ENCODE measurements at regions not wholly inside any gene's neighbourhood (a gene's known extent, or its start where the extent isn't known, plus 50 kb on each side); places are given as distances from the start of the nearest gene placed in this dataset.

- no peak for TF ChIP-seq ZBTB11 (CRISPR knock-in tag; IDR thresholded peaks at IDR 0.05)
- no peak for TF ChIP-seq SLC30A9 (CRISPR knock-in tag; IDR thresholded peaks at IDR 0.05)
- TF ChIP-seq ZBTB49 (CRISPR knock-in tag; IDR thresholded peaks at IDR 0.05; ENCODE audit: borderline replicate concordance): no peak
- TF ChIP-seq ATF7 (IDR thresholded peaks at IDR 0.05): no peak
- no peak for TF ChIP-seq VEZF1 (CRISPR knock-in tag; IDR thresholded peaks at IDR 0.05)
- TF ChIP-seq CREB5 (CRISPR knock-in tag; IDR thresholded peaks at IDR 0.05): no peak
- TF ChIP-seq MBD2 (IDR thresholded peaks at IDR 0.05; ENCODE audit: borderline replicate concordance, low read depth): no peak
- TF ChIP-seq CBFA2T3 (IDR thresholded peaks at IDR 0.05): no peak
- no peak for TF ChIP-seq TRIM25 (IDR thresholded peaks at IDR 0.05; ENCODE audit: borderline replicate concordance)
- TF ChIP-seq TEAD4 (IDR thresholded peaks at IDR 0.05; ENCODE audit: low read length): no peak
- no peak for TF ChIP-seq TEAD4 (CRISPR knock-in tag; IDR thresholded peaks at IDR 0.05; ENCODE audit: borderline replicate concordance)
- no peak for TF ChIP-seq SRSF9 (IDR thresholded peaks at IDR 0.05; ENCODE audit: borderline replicate concordance, low read depth, low read length)
Measured at GRCh38 chr10:120105492-120105891, 213.0 kb downstream of the SEC23IP start (continued).
